LNCAP (cell line): ENCODE measurements at regions not wholly inside any gene's neighbourhood (a gene's known extent, or its start where the extent isn't known, plus 50 kb on each side); places are given as distances from the start of the nearest gene placed in this dataset.

Source experiments
- TF ChIP-seq, protein P1 (sequence below): fragments of 450-650 bp; IDR thresholded peaks from 2 replicates; pipeline ENCODE4 v1.5.1; 2017; ENCODE audit warnings: mild to moderate bottlenecking

DNA sequence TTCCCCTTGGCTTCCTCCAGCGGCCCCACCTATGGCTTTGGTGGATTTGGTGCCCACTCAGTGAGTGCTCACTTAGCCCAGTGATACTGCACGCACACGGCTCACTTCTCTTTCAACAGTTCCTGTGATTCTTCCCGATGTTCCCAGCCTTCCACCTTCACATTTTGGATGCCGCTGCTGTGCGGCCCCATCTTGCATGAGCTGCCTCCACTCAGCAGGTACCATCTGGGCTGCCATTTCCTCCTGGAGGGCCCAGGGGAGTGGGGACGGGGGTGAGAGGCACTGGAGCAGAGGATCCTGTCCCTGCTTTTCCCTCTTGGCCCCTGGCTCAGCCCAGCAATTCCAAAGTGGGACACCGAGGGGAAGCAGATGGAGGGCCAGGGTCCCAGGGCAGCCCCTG is 323.3 kb upstream of the ZNF32 start:
- TF ChIP-seq, protein P1, sequence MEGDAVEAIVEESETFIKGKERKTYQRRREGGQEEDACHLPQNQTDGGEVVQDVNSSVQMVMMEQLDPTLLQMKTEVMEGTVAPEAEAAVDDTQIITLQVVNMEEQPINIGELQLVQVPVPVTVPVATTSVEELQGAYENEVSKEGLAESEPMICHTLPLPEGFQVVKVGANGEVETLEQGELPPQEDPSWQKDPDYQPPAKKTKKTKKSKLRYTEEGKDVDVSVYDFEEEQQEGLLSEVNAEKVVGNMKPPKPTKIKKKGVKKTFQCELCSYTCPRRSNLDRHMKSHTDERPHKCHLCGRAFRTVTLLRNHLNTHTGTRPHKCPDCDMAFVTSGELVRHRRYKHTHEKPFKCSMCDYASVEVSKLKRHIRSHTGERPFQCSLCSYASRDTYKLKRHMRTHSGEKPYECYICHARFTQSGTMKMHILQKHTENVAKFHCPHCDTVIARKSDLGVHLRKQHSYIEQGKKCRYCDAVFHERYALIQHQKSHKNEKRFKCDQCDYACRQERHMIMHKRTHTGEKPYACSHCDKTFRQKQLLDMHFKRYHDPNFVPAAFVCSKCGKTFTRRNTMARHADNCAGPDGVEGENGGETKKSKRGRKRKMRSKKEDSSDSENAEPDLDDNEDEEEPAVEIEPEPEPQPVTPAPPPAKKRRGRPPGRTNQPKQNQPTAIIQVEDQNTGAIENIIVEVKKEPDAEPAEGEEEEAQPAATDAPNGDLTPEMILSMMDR: no peak

DNA sequence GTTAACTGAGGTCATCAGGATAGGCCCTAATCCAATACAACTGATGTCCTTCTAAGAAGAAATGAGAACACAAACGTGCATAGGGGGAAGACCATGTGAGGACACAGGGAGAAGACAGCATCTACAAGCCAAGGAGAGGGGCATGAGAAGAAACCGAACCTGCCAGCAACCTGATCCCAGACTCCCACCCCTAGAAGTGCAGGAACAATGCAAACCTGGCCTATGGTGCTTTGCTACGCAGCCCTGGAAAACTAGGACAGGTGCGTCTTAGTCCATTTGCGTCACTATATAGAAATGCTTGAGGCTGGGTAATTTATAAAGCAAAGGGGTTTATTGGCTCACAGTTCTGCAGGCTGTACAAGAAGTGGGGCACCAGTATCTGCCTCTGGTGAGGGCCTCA is 322.6 kb upstream of the ZNF32 start:
- TF ChIP-seq, protein P1: no peak

DNA sequence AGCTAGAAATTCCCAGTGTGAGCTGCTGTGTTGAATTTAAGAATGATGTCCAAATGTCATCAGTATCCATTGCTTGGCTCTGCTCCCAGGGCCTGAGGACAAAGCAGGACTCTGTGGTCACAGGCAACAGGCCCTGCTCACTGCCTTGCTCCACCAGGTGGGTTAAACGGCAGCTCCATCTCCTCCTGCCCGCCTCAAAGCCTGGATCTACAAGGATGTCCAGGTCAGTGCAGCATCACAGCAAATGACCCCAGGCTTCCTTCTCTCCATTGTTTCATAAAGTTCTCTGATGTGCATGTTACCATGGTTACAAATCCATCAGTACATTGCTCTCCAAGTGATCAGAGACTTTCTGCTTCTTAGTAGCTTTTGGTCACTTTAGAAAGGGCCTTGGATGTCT is 322.0 kb upstream of the ZNF32 start:
- TF ChIP-seq, protein P1: no peak

DNA sequence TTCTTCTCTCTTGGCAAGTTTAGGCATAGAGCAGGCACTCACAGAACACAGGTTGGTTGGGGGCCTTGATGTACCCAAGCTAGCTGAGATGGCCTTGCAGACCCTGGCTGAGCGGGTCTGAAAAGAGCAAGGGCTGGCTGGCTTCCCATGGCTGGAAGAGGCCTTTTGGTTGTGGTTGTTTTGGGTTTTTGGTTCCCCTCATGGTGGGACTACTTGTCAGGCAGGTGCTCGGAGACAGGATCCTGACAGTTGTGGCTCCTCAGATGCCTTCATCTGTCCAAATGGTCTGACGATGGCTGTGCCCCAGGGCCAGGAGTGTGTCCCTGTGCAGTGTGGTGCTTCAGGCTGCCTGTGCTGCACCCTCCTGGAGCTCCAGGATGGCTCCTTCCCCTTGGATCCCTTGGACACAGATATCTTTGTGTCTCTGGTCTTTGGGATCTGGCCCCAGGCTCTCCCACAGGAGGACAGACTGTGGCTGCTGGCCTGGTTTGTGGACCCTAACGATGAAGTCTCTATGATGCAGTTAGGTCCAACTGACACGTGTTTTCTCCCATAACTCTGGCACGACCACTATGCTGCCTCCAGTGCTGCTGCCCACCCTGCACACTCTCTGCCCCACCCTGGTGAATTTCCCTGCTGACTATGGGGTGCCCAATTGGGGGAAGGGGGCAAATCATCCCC is 321.5 kb upstream of the ZNF32 start:
- TF ChIP-seq, protein P1: no peak

DNA sequence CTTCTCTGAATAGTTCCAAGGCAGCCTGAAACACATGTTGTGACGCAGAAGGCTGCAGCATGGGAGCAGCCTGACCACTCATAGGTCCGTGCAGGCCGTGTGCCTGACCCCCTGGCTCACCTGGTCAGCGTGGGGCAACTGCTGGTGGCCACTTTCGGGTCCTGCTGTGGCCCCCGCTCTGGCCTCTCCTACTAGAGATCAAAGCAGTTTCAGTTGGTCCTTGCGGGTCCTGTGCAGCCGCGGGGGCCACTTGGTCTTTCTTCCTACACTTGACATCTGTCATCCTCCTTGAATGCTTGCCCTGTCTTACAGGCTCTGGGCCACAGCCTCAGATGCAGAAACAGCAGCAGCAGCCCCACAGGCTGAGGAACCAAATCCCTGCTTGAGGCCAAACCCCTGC is 320.8 kb upstream of the ZNF32 start:
- TF ChIP-seq, protein P1: no peak

DNA sequence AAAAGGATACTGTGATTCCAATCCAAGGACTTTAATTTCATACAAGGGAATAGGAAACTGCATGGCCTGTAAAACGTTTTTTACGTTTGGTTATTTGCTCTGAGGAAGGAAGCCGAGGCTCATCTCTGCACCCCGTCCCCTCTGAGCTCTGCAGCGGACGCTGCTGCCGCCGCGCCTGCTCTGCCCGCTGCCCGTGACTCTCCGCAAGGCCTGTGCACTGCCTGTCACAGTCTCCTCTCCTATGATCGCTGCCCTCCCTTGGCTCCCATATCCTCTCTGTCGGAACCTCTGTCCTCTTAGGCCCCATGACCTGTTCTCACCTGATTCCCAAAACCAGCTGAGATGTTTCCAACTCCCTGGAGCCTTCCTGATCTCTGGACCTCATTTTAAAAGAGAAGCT is 320.3 kb upstream of the ZNF32 start:
- TF ChIP-seq, protein P1: no peak

DNA sequence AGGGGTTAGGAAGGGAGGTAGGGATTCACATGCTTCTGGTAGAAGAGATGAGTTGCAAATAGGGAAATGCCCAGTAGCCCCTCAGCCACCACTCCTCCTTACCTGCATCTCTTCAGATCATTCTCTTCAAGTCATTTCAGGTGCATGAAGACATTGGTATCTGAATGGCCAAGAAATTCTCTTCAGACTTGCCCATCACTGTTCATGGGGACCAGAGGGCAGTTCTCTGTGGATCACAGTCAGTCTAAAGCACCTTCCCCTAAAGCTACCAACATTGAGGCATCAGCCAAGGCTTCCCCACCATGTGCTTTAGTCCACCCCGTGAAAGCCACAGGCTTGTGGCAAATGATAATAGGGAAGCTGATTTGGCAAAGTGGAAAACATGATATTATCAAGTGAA is 319.4 kb upstream of the ZNF32 start:
- TF ChIP-seq, protein P1: no peak

DNA sequence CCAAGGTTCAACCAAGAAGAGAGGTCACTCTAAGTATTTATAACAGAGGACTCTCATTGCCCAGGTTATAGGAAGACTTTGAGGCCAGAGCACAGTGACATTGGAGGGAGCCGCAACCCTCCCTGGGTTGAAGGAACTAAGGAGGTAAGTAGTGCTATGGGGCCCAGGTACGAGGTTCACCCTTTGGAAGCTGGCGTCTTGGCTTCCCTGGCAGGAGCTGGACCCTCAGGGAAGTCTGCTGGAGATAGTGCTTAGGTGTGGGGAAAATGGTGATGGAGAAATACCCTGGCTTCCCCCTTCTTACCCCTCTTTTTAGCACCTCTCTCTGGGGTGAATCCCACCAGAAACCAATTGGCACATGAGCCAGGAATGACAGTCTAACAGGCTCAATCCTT is 317.9 kb upstream of the ZNF32 start:
- TF ChIP-seq, protein P1: no peak
